RPMI8226 (cell line): ENCODE measurements at regions not wholly inside any gene's neighbourhood (a gene's known extent, or its start where the extent isn't known, plus 50 kb on each side); places are given as distances from the start of the nearest gene placed in this dataset.
"Not testable (repeated sequence)": the region's sequence is repeated elsewhere in the genome, so short reads cannot be mapped to it uniquely, and the experiment has no call there.

Source experiments
- DNase-seq: peaks from one replicate; pipeline ENCODE4 v3.0.0-alpha.2; 2015

DNA sequence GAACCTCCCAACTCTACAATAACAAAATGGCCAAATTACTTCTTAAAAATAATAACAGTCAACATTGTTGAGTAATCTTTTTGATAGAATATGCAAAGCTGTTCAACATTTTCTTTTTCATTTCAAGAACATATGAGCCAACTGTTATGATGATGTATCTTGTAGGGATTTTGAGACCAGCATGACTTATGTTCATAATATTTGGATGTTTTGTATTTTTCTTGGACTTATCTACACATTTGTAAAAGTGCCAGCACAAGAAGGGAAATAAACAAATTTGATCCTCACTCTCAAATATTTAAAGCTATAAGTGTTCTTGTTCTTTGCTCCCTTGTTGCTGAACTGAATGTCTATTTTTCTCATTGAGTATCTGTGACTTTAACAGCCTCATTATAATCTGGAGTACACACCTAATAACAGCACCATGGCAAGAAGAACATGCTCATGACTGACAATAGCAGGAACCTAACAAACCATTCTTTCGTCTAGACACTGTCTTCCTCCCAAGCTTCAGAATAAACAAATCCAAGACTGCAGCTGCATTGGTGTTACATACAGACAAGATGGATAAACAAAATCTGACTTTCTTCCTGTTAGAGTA is 1049.7 kb downstream of the FAT4 start:
- DNase-seq = no peak

DNA sequence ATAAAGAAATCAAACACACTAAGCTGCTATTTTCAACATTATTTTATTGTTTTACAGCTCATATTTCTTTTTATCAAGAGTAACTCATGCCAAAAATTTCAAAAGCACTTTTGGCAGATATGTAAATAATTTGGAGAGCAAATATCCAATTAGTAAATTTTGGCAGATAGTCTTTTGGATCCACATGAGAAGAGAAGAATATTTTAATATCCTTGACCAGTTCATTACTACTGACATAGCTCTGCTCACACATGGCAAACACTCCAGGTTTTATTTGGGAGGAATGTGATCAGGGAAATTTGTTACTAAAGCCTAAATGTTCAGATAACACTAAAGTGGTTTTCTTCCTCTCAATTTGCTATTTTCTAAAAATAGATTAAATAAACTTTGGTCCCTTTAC is 1054.3 kb downstream of the FAT4 start:
- DNase-seq = no peak

DNA sequence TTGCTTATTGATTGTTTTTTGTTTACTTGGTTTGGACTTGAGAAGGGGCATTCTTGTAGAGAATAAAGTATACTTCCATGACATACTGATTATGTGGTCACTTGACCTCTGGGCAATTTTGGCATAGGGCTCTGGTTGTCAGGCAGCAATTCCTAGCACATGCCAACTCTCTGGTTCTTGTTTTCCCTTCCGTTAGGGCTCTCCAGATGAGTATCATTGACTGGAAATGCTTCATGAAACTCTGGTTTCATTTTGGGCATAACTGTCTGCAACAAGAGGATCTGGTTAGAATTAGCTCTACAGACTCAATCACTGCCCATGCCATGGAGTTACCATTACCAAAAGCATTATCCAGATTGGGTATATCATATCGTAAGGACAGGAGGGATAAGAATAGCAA is 1057.9 kb downstream of the FAT4 start:
- DNase-seq = no peak

GRCh38 chr4:126375462-126376054 is 1060.8 kb downstream of the FAT4 start:
- DNase-seq = no peak

DNA sequence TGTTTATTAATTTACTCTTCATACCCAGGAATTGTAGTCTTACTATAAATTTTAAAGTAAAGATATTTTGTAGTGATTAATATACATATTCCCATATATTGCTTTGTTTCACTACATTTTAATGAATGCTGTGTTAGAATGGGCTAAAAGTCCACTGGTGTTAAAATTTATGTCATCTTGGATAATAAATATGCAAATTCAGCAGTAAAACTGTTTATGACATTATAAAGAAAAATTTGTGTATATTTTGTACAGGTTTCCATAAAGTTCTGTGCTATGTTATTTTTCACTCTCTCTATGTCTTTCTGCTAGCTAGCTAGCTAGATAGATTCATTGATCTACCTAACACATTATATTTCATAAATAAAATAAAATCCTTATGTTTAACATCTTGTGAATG is 1071.2 kb downstream of the FAT4 start:
- no peak for DNase-seq

DNA sequence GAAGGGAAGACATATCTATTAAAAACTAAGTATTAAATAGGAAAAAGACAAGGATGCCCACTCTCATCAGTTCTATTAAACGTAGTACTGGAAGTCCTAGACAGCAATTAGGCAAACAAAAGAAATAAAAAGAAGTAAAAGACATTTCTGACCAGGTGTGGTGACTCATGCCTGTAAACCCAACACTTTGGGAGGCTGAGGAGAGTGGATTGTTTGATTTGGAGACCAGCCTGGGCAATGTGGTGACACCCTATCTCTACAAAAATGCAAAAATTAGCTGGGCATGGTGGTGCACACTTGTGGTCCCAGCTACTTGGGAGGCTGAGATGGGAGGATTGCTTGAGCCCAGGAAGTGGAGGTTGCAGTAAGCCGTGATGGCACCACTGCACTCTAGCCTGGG is 1071.8 kb downstream of the FAT4 start:
- DNase-seq = no peak

- DNase-seq = no peak
Measured at GRCh38 chr4:126395664-126396063, 1080.9 kb downstream of the FAT4 start.

DNA sequence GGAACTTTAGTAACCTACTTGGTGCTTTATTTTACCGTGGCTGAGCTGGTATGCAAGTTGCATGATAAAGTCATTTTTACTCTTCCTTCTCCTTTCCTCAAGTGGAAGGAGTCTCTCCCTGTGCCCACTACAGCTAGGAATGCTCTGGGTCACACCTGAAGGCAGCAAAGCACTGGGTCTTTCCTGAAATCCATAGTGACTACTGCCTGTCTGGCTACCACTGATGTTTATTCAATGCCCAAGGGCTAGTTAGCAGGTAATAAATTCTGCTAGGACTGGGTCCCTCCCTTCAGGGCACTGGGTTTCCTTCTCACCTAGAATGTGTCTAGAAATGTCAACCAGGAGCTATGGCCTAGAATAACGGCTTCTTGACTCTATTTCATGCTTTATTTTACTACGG is 1081.4 kb downstream of the FAT4 start:
- no peak for DNase-seq

DNA sequence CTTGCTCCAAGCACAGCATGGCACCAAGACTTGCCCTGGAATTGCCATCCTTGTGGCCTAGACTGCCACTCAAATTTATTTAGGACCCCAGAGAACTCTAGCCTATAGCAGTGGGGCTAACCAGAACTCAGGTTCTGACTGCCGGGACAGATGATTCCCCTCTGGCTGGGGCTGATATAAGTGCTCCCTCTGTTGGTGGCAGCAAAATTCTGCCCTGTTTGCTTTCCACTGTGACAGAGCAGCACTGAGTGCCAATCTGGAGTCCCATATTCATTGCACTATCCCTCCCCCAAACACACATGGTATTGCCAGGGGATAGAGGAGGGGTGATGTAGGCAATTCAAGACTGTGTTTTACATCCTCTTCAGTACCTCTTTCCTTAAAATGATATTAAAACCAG is 1081.9 kb downstream of the FAT4 start:
- DNase-seq = no peak

GRCh38 chr4:126404549-126404948 is 1089.8 kb downstream of the FAT4 start:
- DNase-seq = no peak

- DNase-seq = peak; percentile 2
Measured at GRCh38 chr4:126405369-126405982, 1090.7 kb downstream of the FAT4 start.

DNA sequence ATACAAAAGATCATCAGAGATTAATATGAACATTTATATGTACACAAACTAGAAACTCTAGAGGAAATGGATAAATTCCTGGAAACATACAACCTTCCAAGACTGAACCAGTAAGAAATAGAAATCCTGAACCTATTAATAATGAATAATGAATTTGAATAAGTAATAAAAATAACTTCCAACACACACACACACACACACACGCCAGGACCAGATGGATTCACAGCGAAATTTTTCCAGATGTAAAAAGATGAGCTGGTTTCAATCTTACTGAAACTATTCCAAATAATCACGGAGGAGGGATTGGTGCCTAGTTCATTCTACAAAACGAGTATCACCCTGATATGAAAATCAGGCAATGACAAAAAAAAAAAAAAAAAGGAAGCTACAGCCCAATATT is 1095.0 kb downstream of the FAT4 start:
- no peak for DNase-seq

DNA sequence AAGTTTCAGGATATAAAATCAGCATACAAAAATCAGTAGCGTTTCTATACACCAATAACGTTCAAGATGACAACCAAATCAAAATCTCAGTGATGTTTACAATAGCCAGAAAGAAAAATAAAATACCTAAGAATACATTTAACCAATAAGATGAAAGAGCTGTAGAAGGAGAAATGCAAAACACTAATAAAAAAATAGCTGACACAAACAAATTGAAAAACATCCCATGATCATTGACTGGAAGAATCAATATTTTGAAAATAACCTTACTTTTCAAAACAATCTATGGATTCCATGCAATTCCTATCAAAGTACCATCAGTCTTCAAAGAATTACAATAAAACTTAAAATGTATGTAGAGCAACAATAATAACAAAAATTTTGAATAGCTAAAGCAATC is 1096.3 kb downstream of the FAT4 start:
- no peak for DNase-seq

DNA sequence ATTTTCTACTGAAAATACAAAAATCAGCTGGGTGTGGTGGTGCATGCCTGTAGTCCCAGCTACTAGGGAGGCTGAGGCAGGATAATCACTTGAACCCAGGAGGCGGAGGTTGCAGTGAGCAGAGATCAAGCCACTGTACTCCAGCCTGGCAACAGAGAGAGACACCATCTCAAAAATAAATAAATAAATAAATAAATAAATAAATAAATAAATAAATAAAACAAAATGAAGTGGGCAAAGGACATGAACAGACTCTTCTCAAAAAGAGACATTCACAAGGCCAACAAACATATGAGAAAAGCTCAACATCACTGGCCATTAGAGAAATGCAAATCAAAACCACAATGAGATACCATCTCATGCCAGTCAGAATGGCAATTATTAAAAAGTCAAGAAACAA is 1097.6 kb downstream of the FAT4 start:
- DNase-seq = not testable (repeated sequence)

- DNase-seq = no peak
Measured at GRCh38 chr4:126414741-126415140, 1100.0 kb downstream of the FAT4 start.

DNA sequence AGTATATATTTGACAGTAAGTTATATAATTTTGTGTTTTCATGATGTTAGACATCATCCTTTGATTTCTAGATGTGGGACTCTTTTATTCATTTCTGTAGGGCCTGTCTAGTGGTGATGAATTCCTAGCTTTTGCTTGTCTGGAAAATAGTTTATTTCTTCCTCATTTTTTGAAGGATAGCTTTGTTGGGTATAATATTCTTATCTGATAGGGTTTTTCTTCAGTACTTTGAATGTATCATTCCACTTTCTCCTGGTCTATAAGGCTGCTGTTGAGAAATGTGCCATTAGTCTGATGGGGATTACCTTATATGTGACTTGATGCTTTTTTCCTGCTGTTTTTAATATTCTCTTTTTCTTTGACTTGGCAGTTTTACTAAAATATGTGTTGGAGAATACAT is 1104.5 kb downstream of the FAT4 start:
- DNase-seq = no peak

GRCh38 chr4:126427853-126428252 is 1113.1 kb downstream of the FAT4 start:
- no peak for DNase-seq

GRCh38 chr4:126431049-126431448 is 1116.3 kb downstream of the FAT4 start:
- DNase-seq = no peak

- no peak for DNase-seq
Measured at GRCh38 chr4:126435491-126435890, 1120.7 kb downstream of the FAT4 start.

GRCh38 chr4:126440297-126440696 is 1125.5 kb downstream of the FAT4 start:
- no peak for DNase-seq

DNA sequence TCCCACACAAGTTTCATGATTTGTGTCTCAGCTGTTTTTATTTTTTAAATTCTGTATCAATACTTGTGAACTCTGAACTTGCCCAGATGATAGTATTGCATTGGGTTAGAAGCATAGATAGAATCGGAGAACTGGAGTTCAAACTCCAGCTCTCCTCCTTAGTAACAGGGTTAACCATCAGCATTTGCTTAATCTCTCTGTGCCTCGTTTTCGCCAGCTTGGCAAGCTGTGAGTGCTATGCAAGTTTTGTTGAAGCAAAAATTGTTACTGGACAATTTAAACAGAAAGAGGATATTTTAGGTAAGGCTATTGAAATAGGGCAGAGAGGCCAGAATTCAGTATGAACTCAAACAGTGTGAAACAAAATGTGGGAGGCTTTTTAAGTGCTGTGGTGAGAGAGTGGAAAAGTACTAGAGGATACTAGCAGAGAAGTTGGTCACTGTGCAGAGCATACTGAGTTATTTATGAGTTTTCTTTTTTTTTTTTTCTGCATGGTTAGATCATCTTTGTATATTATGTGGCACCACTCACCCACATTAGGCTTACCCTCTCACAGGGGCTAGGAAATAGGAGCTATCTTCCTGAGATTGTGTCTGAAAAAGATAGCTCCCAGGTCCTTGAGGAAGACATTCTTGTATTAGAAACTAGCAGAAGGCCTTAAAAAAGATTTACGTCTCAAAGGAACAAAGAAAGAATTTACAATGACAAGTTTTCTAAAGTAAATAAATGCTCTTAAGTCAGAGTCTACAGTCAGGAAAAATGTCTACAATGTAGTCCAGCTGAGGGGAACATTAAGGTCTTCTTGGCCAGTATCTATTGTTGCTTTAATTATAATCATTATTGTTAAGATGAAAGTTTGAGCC is 1126.6 kb downstream of the FAT4 start:
- no peak for DNase-seq

DNA sequence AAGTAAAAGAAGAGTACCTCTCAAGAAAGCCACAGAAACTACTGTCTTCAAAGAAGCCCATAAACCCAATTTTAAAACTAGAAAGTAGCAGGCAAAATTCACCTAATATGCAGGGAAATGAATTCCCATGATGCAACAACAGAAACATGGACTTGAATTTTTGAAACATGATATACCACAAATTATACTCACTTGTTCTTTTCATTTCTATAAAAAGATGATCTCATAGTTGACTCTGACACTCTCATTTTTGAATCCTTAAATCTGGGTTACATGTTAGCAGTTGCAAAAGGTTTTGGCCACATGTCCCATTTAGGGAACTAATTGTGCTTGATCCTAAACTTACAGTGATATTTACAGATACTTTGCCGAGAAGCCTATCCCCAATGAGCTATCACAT is 1130.8 kb downstream of the FAT4 start:
- DNase-seq = no peak

DNA sequence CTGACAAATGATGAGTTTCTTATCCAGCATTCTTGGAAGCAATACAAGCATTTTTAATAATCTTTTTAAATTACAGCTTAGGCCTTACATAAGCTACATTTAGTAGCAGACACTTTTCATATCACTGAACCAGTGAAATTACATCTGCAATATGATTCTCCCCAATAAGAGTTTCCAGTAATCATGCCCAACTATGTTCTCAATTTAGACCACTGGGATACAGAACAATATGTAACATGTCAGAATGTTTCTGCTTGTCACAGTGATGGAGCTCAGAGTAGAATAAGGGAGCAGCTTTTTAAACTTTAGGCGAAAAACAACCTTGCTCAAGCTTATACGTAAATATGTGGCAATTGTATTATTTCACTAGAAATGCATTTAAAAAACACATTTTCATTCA is 1132.2 kb downstream of the FAT4 start:
- no peak for DNase-seq
